ENCODE measurements at regions not wholly inside any gene's neighbourhood (a gene's known extent, or its start where the extent isn't known, plus 50 kb on each side); places are given as distances from the start of the nearest gene placed in this dataset.

- H3K4me1 ChIP-seq: no peaks in the 10 kb centered on the region
- no peak overlapping the region for H3K4me3 ChIP-seq
- peaks cover 0 to 19% of the 10 kb centered on the region in 2 donors for H3K27me3 ChIP-seq
- DNase-seq: no peak
- TF ChIP-seq, protein P1, sequence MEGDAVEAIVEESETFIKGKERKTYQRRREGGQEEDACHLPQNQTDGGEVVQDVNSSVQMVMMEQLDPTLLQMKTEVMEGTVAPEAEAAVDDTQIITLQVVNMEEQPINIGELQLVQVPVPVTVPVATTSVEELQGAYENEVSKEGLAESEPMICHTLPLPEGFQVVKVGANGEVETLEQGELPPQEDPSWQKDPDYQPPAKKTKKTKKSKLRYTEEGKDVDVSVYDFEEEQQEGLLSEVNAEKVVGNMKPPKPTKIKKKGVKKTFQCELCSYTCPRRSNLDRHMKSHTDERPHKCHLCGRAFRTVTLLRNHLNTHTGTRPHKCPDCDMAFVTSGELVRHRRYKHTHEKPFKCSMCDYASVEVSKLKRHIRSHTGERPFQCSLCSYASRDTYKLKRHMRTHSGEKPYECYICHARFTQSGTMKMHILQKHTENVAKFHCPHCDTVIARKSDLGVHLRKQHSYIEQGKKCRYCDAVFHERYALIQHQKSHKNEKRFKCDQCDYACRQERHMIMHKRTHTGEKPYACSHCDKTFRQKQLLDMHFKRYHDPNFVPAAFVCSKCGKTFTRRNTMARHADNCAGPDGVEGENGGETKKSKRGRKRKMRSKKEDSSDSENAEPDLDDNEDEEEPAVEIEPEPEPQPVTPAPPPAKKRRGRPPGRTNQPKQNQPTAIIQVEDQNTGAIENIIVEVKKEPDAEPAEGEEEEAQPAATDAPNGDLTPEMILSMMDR (IDR thresholded peaks at IDR 0.05): no peak
- no peak for TF ChIP-seq POLR2A (IDR thresholded peaks at IDR 0.05)
- no peak overlapping the region for H3K27ac ChIP-seq
- no peaks in the 10 kb centered on the region for H3K36me3 ChIP-seq
- no peaks in the 10 kb centered on the region for H3K9me3 ChIP-seq
Measured at GRCh38 chr17:79183293-79184158, 108.9 kb downstream of the ENGASE start.

- no peak overlapping the region for H3K4me3 ChIP-seq
- no peak for TF ChIP-seq POLR2A (IDR thresholded peaks at IDR 0.05)
- TF ChIP-seq, protein P1 (IDR thresholded peaks at IDR 0.05): no peak
- no peak for DNase-seq
- H3K27me3 ChIP-seq: peaks cover 0 to 19% of the 10 kb centered on the region in 2 donors
- H3K27ac ChIP-seq: no peak overlapping the region
- H3K9me3 ChIP-seq: no peaks in the 10 kb centered on the region
- H3K36me3 ChIP-seq: no peaks in the 10 kb centered on the region
- H3K4me1 ChIP-seq: no peaks in the 10 kb centered on the region
Measured at GRCh38 chr17:79183043-79183292, 108.3 kb downstream of the ENGASE start.

DNA sequence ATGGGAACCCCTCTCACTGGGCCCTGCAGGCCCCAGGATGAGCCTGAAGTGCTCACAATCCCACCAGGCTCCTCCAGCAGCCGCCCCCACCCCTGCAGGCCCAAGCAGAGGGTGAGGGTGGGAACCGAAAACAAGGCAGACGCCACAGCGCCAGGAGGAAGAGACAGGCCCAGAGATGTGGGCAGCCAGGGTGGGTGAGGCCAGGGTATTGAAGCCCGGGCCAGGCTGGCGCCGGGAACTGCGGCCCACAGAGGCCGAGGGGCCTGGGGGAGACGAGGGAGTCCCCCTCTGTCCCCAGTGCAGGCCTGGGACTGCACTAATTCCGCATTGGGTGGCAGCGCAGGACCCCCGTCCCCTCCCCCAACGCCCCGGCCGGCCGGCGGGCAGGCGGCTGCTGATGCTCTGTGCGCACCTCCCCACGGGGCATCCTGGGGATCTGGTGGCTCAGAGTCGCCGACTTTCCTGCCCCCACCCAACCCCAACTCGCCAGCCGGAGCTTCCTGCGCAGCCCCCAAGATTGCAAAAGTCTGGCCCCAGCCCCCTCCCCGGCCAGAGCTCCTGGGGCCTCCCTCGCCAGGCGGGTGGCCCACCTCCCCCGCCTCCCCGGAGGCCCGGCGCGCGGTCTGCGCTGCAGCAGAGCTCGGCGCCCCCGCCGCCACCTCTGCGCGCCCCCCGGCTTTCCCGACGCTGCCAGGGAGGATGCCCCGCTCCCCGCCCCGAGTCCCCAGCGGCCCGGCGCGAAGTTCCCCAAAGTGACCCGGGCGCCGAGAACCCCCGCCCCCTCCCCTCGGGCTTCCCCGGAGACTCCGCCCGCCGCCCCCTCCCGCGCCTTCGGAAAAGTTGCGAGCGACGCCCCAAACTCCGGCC is 107.8 kb downstream of the ENGASE start:
- Histone ChIP-seq H3K27ac (no peak overlapping the region), H3K4me1 (no peaks in the 10 kb centered on the region), H3K36me3 (no peaks in the 10 kb centered on the region), H3K4me3 (no peak overlapping the region), H3K27me3 (peaks cover 0 to 19% of the 10 kb centered on the region in 2 donors), H3K9me3 (no peaks in the 10 kb centered on the region)
- DNase-seq: no peak
- TF ChIP-seq, protein P1 (IDR thresholded peaks at IDR 0.05): no peak
- TF ChIP-seq POLR2A (IDR thresholded peaks at IDR 0.05): no peak

GRCh38 chr17:79180358-79181005 is 105.9 kb downstream of the ENGASE start:
- H3K36me3 ChIP-seq: no peaks in the 10 kb centered on the region
- no peak for TF ChIP-seq POLR2A (IDR thresholded peaks at IDR 0.05)
- TF ChIP-seq, protein P1 (IDR thresholded peaks at IDR 0.05): no peak
- no peak for DNase-seq
- peaks cover 0 to 19% of the 10 kb centered on the region in 2 donors for H3K27me3 ChIP-seq
- no peaks in the 10 kb centered on the region for H3K4me1 ChIP-seq
- no peaks in the 10 kb centered on the region for H3K9me3 ChIP-seq
- no peak overlapping the region for H3K27ac ChIP-seq
- no peak overlapping the region for H3K4me3 ChIP-seq

DNA sequence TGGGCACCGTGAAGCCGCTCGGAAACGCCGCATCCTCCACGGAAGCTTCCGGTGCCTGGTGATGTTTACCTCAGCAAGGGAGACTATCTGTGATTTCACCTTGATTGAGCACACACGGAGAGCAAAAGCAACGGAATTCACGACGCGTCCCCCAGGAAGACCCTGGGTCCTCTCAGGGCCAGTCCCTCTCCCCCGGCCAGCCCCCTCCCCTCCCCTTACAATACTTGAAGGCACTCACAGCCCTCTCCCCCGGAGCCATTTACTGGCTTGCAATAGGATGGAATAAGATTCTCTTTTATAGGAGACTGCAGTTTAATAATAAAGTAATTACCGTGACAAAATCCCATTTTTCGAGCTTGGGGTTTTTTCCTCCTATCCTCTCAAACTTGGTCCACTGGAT is 104.7 kb downstream of the ENGASE start:
- H3K4me3 ChIP-seq: no peak overlapping the region
- H3K9me3 ChIP-seq: no peaks in the 10 kb centered on the region
- no peak for DNase-seq
- TF ChIP-seq, protein P1 (IDR thresholded peaks at IDR 0.05): no peak
- no peak for TF ChIP-seq POLR2A (IDR thresholded peaks at IDR 0.05)
- no peaks in the 10 kb centered on the region for H3K4me1 ChIP-seq
- no peak overlapping the region for H3K27ac ChIP-seq
- H3K27me3 ChIP-seq: peaks cover 0 to 16% of the 10 kb centered on the region in 2 donors
- no peaks in the 10 kb centered on the region for H3K36me3 ChIP-seq
